COR-L47 (cell line): ENCODE measurements at regions not wholly inside any gene's neighbourhood (a gene's known extent, or its start where the extent isn't known, plus 50 kb on each side); places are given as distances from the start of the nearest gene placed in this dataset.
"Not testable (repeated sequence)": the region's sequence is repeated elsewhere in the genome, so short reads cannot be mapped to it uniquely, and the experiment has no call there.

Source experiments
- DNase-seq: peaks from one replicate; lab custom pipeline; 2025; lab: John Stamatoyannopoulos, UW

DNA sequence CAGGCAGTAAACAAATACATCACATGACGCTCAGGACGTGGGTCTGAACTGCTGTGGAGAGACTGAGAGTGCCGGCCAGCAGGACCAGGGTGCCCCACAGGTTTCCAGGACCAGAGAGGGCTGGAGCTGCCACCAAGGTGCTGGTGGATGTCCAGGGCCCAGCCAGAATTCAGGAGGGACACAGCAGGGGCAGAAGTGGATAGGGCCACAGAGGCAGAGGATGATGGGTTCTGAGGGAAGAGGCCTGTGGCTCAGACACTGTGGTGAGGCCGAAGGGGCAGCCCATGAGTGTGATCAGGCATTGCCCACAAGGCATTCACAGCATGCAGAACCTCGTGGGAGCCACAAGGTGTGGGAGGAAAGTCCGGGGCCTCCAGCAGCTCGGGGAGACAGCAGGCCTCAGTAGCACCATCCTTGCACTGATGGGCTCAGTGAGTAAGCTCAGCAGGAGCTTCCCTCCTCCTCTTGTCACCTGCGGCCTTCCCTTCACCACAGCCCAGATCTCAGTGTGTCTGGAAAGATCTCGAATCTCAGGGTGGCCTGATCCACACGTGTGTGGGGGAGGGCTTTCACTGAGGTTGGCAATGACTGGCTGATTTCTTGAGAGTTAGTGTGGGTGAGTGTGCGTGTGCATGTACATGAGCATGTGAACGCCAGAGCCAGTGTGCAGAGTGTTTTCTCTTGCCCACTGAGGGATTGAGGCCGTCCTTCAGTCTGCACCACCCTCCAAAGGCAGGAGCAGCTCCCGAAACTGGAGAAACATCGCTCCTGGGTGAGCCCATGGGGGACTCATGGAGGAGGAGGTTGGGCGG lies 181.8 kb upstream of the RAB6C start:
- DNase-seq = no peak

DNA sequence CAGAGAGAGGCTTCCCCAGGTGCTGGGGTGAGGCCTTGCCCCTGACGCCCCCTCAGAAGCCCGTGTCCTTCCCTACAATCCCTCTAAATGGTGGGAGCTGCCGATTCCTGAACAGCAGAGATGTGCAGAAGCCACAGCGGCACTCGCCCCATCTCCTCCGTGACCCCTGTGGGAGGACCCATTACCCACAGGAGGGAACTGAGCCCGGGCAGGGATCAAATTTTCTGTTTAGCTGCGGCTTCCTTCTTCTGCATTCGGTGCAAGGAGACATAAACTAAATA lies 181.2 kb upstream of the RAB6C start:
- no peak for DNase-seq

DNA sequence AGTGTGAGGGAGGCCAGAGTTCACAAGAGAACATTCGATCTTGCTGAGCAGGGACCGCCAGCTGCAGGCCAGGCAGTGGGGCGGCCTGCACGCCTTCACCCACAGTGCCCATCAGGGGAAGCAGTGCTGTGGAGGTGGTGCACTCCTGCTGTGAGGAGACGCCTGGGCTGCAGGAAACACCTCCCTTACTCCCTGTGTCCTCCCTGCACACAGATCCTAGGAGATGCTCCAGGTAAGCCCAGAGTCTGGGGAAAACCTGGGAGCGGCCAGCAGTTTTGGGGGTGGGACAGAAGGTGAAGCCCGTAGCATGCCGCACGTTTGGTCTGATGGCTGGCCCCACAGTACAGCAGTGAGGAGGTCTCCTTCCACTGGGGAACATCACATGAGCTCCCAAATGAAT lies 180.8 kb upstream of the RAB6C start:
- DNase-seq = no peak

DNA sequence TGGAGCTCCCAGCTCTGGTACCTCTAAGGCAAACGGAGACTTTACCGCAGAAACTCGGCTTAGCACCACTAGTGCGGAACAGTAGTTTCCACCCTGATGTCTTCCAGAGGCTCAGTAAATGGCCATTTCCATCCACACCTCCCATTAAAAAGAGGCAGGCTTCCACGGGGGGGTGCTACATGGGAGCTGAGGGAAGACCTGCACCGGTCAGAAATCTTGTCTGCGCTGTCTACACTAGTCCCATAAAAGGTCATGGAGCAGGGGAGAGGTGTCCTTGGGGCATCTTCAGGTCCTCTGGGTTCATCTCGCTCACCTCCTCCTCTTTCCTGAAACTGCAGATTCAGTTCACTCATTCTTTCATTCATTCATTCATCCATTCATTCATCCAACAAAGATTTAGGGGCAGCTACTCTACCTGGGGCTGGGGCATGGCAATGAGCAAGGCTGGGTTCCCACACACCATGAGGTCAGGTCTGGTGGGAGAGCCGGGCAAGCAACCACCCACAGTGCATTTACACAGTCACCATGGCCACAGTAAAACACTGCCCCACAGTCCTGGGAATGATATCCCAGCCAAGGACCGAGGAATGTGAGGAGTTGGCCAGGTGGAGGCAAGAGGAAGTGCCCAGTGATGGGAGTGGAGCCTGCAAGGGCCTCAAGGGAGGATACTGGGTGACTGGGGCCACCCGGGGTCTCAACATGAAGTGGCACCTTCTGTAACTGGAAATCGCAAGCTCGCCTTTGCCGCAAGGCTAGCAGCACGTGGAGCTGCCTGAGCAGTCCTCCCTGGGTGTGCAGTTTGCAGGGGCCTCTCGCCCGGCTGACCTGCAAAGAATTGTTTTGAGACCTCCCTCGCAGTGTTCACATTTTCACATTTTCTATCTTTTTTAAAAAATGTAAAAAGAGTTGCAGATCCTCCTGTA lies 180.2 kb upstream of the RAB6C start:
- no peak for DNase-seq

DNA sequence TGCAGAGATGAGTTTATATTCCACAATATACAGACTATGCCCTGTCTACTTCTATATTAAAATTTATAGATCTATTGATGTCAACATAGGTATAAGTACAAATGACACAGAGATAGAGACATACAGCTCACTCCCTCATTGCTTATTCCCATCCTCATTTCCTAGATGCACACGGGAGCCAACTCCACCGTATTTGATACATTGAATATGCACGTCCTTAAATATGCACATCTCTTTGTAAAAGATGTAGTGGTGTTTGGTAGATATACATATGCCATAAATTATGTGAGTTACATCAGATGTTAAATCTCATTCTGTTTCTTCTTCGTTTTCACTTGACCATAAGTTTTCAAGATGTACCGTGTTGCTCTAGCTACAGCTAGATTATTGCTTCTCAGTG lies 179.2 kb upstream of the RAB6C start:
- no peak for DNase-seq

DNA sequence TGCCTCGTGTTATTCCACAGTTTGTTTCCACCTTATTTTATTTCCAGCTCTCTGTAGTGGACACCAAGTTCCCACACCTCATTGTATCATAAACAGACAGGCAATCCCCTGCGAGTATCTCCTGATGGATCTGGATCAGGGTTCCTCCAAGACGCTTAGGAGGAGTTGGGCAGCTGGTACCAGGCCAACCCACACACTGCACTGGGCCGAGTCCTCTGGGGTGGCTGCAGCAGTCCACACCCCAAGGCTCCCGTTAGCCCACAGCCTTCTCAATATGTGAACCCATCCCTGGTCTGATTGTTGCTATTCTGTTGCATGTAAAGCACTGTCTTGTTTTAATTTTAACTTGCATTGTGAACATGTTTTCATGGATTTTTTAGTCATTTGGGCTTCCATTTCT lies 178.8 kb upstream of the RAB6C start:
- no peak for DNase-seq

DNA sequence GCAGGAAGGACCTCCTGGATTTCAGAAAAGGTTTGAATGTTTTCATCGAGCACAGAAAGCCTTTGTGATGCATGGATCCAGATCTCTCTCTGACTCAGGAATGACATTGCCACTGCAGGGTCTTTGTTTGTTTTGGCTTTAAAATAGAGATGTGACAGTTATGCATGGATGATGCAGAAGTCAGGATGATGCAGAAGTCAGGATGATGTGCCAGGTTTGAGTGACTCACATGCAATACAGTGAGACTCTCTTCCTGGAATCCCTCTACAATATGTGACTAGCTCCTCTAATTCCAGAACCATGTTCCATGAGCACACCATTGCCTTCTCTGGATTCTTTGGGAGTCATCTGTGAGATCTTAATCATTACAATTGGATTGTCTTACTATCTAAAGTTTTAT lies 177.9 kb upstream of the RAB6C start:
- DNase-seq = no peak

DNA sequence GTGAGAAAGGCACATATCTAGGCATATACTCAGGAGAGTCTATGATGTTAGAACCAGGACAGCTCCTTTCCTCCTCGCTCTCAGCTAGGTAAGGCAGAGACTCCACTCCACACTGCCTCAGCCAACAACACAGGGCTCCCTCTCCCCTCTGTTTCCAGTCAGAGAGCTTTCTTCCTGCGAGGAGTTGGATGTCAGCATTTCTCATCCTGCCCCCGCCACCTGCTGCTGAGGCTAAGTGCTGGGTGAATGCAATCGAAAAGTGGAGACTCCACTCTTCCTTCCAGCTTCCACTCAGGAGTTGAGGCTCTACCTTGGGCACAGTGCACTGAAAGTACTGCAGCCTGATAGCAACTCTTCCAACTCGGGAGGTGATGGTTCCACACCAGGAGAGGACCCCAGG lies 177.2 kb upstream of the RAB6C start:
- DNase-seq = no peak

DNA sequence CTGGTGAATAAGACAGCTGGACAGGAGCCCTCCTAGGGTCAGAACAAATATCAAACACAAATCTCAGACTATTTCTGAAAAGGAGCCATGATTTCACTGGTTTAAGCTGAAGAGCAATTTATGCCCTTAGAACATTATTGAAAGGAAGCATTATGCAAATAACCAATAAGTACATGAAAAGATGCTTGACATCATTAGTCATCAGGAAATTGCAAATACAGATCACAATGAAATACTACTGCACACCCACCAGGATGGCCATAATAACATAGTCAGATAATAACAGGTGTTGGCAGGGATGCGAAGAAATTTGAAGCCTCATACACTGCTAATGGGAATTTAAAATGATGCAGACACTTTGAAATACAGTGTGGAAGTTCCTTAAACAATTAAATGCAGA lies 176.4 kb upstream of the RAB6C start:
- peak; percentile 40 for DNase-seq

DNA sequence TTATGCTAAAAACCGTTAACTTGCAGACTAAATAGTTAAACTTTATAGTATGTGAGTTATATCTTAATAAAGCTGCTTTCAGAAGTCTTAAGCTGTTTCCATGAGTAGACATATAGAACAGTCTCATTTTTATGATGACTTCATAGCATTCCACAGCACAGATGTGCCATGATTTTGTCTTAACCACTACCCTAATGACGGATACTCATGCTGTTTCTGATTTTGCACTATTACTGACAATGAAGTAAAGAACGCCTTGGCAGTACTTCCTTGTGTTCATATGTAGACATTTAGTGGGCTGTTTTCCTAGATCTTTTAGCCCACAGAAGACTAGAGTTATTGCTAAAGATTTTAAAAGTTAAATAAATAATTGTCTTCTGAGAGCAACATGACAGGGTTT lies 175.6 kb upstream of the RAB6C start:
- no peak for DNase-seq

DNA sequence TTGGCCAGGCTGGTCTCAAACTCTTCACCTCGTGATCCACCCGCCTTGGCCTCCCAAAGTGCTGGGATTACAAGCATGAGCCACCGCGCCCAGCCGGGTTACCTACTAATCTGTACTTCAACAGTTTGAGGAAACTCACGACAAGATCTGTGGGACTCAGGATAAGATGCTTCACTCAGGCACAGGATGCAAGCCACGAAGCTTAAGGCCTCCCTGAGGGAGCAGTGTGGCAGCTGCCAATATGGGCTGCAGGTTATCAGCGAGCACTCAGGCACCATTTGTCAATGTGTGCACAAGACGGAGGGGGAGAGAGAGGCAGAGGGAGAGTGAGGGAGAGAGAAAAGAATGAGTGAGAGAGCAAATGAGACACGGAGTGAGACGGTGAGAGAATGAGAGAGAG lies 173.6 kb upstream of the RAB6C start:
- DNase-seq = no peak

DNA sequence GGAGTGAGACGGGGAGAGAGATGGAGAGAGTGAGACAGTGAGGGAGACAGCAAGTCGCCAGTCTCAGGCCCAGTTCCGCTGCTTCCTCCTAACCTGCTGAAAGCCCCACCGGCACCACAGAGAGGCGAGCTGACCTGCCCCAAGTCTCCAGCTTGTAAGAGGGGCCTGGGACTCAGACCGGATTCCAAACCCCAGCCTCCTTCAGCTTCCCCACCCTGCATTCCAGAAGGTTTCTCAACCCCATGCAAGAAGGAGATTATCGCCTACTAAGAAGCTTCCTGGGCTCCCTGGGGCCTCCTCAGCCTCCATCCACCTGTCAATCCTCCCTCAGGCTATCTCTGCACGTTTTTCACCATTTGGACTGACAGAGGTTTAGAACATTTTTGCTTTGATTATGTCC lies 173.1 kb upstream of the RAB6C start:
- DNase-seq = no peak

DNA sequence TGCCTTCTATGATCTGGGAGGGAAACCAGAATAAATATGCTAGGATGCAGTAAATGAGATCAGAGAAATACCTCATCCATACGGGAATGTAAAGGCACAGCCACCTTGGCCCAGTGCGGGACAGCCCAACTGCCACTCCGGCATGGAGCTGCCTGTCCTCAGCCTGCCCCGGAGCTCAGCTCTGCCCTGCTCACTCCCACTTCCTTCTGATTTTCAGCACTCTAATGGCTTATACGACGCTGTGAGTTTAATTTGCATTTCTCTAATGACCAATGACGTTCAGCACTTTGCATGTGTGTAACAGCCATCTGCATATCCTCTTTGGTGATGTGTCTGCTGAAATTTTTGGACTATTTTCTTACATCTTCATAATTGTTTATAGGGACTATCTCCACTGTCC lies 172.5 kb upstream of the RAB6C start:
- DNase-seq = no peak

DNA sequence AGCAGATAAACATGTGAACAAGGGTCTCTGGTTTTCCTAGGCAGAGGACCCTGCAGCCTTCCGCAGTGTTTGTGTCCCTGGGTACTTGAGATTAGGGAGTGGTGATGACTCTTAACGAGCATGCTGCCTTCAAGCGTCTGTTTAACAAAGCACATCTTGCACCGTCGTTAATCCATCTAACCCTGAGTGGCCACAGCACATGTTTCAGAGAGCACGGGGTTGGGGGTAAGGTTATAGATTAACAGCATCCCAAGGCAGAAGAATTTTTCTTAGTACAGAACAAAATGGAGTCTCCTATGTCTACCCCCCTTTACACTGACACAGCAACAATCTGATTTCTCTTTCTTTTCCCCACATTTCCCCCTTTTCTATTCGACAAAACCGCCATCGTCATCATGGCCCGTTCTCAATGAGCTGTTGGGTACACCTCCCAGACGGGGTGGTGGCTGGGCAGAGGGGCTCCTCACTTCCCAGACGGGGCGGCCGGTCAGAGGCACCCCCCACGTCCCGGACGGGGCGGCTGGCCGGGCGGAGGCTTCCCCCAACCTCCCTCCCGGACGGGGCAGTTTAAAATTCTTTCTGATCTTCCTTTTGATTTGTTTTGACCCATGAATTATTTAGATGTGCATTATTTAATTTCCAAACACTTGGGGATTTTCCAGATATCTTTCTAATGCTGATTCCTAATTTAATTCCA lies 171.7 kb upstream of the RAB6C start:
- DNase-seq = not testable (repeated sequence)

DNA sequence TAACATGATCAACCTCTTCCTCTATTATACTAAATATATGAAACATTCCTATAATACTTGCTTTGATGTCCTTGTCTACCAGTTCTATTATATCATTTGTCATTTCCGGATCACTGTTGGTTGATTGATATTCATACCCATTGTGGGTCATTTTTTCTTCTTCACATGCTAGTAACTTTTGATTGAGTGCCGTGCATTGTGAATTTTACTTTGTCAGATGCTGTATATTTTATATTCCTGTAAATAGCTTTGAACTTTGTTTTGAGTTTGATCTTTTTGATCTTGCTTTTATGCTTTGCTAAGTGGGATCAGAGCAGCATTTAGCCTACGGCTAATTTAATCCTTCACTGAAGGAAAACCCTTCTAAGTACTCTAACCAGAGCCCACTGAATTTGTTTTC lies 168.9 kb upstream of the RAB6C start:
- DNase-seq = no peak

DNA sequence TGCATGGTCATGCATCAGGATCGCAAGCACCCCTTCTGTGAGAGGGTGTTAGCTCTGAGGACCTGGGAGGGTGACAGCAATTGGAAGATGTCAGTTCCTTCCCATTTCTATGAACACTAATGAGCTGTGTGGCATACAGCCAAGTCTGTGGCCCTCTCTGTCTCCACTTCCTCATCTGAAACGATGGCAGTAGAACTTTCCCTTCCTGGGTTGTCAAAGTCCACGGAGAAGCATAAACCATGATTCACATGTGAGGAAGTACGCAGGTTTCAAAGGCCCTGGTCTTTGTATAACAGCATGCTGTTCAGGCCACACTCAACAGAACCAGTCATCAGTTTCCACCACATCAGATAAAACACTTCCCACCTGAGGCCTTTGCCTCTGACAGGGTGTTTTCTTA lies 167.4 kb upstream of the RAB6C start:
- DNase-seq = no peak

DNA sequence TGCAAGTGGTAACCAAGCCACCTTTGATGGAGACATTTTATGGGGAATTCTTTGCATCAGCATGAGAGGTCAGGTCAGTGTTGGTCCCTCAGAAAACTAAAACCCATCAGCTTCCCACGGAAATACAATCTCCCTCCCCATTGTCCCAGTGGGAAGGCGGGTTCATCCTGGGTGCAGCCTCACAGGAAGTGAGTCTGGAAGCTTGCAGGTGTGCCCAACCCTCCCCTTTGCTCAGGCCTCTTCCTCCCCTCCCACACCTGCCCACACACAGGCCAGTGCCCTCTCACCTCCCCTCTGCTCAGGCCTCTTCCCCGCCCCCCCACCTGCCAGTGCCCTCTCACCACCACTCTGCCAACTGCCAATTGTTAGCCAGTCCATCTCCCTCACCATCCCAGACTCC lies 166.8 kb upstream of the RAB6C start:
- DNase-seq = no peak

DNA sequence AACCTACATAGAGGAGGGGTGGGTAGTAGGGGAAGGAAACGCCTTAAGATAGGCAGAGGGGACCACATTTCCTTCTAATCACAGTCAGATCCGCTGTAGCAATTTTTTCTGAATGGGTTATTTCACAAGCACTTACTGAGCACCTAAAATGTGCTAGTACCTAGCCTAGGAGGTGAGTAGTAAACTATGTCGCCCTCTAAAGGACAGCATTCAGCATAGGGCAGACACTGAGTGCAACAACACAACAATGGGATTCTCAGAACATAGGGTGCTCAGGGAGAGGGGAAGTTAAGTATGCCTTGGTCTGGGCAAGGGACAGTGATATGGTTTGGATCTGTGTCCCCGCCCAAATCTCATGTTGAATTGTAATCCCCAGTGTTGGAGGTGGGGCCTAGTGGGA lies 166.1 kb upstream of the RAB6C start:
- no peak for DNase-seq

DNA sequence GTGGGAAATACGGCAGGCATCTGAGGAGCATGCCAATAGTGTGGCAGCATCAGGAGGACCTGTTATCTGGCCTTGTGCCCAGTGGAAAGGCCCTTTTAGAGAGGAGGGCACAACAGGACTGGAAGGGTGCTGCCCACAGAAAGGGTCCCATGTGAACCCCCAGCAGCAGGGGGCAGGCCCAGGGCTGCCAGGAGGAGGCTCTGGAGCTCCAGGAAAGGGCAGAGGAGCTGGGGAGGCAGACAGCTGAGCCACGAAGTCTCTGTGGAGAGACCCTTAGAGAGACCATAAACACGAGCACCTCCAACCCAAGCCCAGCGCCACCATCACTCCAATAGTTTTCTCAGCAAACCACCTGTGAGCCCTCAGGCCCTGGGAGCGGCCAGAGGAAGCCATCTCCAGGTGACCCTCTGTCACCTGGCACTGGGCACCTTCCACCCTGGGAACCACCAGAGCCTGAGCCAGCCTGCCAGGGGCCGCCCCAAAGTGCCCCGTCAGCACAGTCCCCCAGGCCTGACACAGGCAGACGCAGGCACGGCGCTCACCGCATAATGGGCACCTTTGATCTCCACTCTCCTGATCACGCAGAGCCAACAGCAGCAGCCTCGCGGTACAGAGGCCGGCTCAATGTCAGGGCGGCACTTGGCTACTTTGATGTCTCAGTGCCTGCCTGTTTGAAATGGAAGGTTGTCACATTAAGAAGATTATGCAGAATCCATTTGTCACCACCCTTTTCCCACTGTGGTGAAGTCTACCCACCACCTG lies 162.5 kb upstream of the RAB6C start:
- DNase-seq = no peak

DNA sequence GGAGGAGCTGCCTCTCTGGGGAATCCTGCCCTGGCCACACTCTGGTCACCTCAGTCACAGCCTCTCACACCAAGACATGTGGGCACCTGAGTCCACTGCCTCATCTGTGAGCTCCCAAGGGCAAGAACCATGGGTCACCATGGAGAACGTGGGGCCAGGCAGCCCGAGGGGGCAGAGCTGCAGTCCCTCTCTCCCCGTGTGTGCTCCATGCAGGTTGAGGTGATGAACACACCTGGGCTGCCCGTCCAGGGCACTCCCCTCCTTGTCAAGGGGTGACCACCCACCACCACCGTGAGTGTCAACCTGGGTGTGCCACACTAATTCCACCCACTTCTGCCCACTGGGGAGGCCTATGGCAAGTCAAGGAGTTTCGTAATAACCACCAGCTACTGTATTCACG lies 159.6 kb upstream of the RAB6C start:
- DNase-seq = no peak

DNA sequence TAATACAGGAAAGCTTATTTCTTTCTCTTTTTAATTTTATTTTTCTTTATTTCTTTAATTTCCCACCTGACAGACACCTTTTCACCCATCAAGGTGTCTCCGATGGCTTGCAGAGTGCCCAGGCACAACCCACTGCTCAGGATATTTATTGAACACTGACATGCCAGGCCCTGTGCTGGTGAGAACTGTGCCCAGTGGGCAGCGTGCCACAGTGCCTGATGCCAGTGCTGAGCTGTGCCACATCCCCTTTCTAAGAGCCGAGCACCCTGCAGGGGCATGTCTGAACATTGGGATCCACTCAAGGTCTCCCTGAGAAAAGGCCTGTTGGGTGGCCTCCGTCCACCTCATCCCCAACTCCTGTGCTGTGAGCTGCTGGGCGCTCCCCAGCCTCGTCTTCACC lies 158.6 kb upstream of the RAB6C start:
- no peak for DNase-seq

DNA sequence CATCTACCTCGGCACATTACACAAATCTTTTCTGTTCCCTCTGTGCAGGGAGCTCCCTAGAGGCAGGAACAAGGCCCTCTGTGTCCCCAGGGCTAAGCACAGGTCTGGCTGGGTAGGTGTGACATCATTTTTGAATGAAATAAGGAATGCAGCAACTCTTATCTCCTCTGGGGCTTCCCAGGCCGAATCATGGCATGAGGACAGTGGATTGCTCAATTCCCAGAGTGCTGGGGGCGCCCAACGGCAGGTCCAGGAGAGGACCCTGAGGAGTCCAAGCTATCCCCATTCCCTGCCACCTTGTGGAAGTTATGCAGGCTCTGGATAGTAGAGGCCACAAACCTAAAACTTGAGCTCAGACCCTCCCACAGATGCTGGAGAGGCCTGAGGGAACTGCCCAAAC lies 158.0 kb upstream of the RAB6C start:
- DNase-seq = no peak
